ENCODE measurements at regions not wholly inside any gene's neighbourhood (a gene's known extent, or its start where the extent isn't known, plus 50 kb on each side); places are given as distances from the start of the nearest gene placed in this dataset.

DNA sequence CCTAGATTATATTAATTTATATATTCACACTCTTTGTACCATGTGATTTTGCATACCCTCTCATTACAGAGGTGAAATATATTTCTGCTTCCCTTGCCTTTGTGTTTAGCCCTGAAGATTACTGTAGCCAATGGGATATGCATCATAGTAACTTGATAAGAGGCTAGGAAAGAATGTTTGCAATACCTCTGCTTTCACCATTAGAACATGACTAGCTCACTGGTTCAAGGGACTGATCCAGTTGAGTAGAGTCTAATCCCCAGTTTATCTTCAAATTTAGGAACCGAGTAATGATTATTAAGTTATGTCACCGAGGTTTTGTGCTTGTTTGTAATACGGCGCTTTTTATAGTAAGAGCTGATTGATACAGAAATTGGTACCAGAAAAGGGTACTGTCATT is 552.6 kb upstream of the GJE1 start:
- no peak for ATAC-seq
- Mint-ChIP-seq H3K9me3 (no peaks in the 10 kb centered on the region), H3K4me3 (no peak overlapping the region), H3K4me1 (no peaks in the 10 kb centered on the region), H3K27ac (no peak overlapping the region), H3K36me3 (no peaks in the 10 kb centered on the region)
- no peak for DNase-seq (ENCODE audit: low spot score in 2 of 2)

DNA sequence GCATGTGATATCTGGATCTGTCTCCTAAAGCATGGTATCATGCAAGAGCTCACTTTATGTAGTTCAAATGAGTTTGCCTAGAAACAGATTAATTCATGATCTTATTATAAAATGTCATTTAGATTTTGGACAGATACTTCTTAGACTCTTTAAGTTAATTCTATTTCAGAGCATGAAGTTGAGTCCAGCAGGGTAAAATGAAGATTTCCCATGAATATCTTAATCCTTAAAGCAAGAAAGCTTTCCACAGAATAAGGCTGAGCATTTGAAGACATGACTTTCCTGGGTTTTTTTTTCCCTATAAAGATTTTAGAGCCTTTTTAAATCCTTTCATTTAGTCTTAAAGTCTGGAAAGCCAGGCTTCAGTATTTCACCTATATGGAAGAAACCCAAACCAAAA is 556.0 kb upstream of the GJE1 start:
- no peak for DNase-seq (ENCODE audit: low spot score in 2 of 2)
- no peak for ATAC-seq
- Mint-ChIP-seq H3K9me3 (no peaks in the 10 kb centered on the region), H3K36me3 (no peaks in the 10 kb centered on the region), H3K4me3 (no peak overlapping the region), H3K4me1 (no peaks in the 10 kb centered on the region), H3K27ac (no peak overlapping the region)

DNA sequence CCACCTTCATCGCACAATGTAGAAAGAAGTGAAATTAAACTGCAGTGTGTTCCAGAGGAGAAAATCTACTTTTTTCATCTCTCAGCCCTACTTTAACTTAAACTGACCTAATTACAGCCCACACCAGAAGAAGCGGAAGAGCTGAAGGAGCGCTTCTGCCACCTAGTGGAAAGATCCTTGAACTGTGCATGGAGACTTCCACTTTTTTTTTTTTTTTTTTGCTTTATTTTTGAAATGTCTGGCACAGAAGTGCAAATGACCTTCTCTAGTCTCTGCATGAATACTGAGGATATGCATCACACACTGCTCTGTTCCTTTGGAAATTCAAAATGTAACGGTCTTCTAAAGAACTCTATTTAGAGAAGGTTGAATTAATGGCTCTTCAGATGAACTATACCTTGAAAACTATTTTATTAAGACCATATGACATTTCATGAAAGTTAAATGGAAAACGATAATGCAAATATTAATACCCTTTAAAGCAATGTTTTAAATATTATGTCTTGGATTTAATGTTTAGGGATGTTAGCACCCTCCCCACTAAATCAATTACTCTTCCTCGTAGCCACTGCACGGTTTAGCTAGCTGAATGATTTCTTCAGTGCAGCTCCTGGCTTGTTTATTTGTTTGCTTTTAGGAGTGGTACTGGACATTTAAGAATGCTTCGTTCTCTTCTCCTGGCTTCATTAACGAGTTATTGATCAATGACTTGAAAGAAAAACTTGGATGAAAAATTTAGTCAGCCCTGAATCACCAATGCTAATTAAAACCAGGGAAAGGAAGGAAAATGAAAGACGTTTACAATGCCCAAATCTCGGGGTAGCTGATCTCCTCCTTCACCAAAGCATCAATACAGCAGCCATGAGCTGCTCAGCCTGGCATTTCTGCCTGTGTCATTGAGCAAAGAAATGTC is 569.6 kb upstream of the GJE1 start:
- peak; percentile 84 for ATAC-seq
- H3K27ac Mint-ChIP-seq = peak overlapping the region; percentile 80

DNA sequence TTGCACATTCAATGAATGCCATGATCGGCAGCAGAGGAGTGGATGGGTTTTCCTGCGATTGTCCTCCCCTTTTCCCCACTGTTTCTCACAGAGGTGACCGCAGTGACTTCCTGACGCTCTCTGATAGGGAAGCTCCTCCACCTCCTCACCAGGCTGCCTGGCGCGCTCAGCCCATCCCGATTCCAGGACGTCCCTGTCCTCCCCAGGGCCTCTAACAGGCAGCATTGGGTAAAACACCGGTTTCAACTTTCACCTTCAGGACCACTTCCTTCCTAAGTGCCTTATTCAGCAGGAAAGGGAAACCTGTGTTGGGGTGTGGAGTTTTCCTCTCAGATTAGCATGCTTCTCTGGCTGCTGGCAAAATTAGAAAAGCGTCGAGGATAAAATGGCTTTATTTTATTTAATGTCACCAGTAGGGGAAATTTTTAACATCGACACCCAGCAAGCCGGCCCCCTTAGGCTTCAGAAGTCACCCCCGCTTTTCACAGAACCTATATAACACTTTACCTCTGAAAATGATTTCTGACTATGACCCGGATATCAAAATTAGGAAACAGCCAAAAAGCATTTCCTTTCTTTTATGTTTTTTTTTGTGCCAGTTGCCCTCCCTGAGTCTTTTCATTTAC is 570.4 kb upstream of the GJE1 start:
- Mint-ChIP-seq H3K9me3 (no peaks in the 10 kb centered on the region), H3K4me3 (peak overlapping the region; percentile 71), H3K36me3 (no peaks in the 10 kb centered on the region), H3K4me1 (peaks cover 13% of the 10 kb centered on the region), H3K27ac (peak overlapping the region; percentile 80)
- peak in 1 of 2 donors; percentile 50 for DNase-seq (ENCODE audit: low spot score in 2 of 2)
- ATAC-seq = peak; percentile 58

More for the DNA sequence above, 569.6 kb upstream of the GJE1 start:
- Mint-ChIP-seq H3K4me1 (peaks cover 13% of the 10 kb centered on the region), H3K9me3 (no peaks in the 10 kb centered on the region), H3K36me3 (no peaks in the 10 kb centered on the region), H3K4me3 (peak overlapping the region; percentile 71)
- DNase-seq (ENCODE audit: low spot score in 2 of 2) = peak; percentile 39 to 51

DNA sequence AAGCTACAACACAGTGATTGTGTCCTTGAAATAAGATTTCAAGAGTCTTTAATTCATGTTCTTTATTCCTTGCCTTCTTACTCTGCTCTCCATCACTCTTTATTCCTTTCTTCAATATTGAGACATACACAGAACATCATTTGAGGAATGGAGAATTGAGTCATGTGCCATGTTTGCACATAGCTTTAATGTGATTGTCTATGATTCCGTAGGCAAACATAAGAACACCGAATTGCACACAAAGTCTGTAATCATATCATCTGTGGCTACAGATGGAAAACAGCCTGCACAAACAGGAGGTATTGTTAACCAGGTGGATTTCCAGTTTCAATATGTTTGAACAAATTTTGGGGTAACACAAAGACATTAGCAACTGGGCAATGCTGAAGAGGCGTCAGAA is 571.6 kb upstream of the GJE1 start:
- Mint-ChIP-seq H3K9me3 (no peaks in the 10 kb centered on the region), H3K4me3 (no peak overlapping the region), H3K4me1 (peaks cover 13% of the 10 kb centered on the region), H3K27ac (no peak overlapping the region), H3K36me3 (no peaks in the 10 kb centered on the region)
- no peak for ATAC-seq
- no peak for DNase-seq (ENCODE audit: low spot score in 2 of 2)

DNA sequence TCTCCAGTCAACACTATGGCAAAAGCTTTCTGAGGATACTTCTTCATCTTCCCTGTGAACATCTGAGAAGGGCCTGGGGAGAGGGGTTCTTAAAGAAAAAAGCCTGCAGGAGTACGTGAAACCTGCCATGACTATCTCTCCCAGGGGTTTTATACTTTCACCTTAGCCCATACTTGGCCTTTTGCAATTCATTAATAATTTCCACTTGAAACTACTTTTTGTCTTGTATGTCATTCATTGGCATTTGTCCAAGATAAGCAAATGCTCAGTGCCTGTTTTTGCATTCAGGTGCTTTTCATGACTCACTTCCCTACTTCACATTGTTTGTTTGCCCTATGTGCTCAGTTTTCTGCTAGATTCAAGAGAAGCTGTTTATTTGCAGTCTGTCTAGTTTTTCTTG is 580.3 kb upstream of the GJE1 start:
- DNase-seq (ENCODE audit: low spot score in 2 of 2) = no peak
- no peak overlapping the region for H3K27ac Mint-ChIP-seq
- H3K9me3 Mint-ChIP-seq = peaks cover 12% of the 10 kb centered on the region
- H3K4me3 Mint-ChIP-seq = no peak overlapping the region
- no peaks in the 10 kb centered on the region for H3K36me3 Mint-ChIP-seq
- no peaks in the 10 kb centered on the region for H3K4me1 Mint-ChIP-seq
- peak; percentile 69 for ATAC-seq

DNA sequence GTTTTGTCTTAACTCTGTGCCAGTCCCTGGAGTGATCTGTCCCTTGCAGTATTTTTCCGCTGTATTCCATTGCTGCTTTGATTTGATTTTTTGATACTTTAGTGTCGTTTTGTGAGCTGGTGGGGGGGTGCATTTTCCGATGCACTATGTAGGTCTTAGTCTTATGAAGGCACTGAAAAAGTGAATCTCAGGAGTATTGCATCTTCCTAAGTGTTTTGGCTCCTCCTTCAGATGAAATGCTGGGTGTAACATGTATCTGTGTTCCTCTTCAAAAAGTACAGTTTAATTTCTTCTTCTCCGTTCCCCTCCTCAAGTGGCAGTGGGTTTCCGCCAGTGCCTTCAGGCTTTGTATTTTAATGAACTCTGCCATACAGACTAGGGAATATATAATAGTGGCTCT is 580.7 kb upstream of the GJE1 start:
- peaks cover 12% of the 10 kb centered on the region for H3K9me3 Mint-ChIP-seq
- no peak for DNase-seq (ENCODE audit: low spot score in 2 of 2)

DNA sequence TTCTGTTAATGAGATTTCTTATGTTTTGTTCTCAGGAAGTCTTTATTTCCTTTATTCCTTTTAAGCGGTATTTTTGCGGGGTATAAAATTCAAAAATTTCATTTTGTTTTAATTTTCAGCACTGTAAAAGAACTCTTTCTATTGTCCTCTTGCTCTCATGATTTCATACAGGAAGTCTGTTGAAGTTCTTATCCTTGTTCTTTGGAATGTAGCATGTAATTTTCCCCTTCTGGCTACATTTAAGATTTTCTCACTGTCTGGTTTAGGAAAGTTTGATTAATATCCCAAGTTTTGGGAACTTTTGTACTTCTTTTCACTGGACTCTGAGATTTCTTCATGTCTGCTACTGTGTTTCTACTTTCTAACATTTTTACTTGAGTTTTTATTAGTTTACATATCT is 581.4 kb upstream of the GJE1 start:
- DNase-seq (ENCODE audit: low spot score in 2 of 2) (no peak), ATAC-seq (no peak)
- Mint-ChIP-seq H3K4me3 (no peak overlapping the region), H3K4me1 (no peaks in the 10 kb centered on the region), H3K9me3 (peaks cover 12% of the 10 kb centered on the region), H3K27ac (no peak overlapping the region), H3K36me3 (no peaks in the 10 kb centered on the region)

More for the DNA sequence above, 580.7 kb upstream of the GJE1 start:
- Mint-ChIP-seq H3K27ac (no peak overlapping the region), H3K36me3 (no peaks in the 10 kb centered on the region), H3K4me1 (no peaks in the 10 kb centered on the region), H3K4me3 (no peak overlapping the region)
- ATAC-seq = no peak

DNA sequence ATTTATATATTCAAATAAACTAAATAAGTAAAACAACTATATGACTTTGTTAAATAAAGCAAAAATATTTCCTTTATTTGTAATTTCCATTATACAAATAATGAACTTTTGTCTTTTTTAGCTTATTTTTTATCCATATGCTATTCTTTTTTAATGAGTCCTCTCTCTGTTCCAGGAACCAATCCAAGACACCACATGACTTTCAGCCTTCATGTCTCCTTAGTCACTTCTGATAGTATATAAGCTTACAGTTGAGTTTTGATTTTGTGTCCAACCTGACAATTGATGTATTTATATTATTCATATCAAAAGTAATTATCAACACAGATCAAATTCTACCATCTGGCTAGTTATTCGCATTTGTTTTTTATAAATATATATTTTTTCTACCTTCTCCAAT is 582.3 kb upstream of the GJE1 start:
- no peak for ATAC-seq
- H3K36me3 Mint-ChIP-seq = no peaks in the 10 kb centered on the region
- no peak overlapping the region for H3K27ac Mint-ChIP-seq

DNA sequence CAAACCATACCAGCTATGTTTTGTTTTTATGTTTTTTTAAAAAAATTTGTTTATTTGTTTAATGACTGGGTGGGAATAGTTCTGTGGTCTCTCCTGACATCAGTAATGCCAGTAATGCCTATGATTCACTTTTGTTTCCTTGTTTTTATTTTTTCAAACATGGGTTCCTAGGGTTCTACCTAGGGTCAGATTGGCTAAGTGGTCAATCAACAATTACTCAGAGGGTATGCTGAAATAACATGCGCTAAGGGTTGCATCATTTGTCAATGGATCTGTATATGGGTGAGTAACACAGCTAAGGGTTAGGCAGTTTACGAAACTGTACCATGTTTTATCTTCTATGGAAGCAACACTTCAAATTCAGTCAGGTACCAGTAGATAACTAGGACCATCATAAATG is 583.8 kb upstream of the GJE1 start:
- no peak overlapping the region for H3K27ac Mint-ChIP-seq
- no peaks in the 10 kb centered on the region for H3K36me3 Mint-ChIP-seq
- no peak for DNase-seq (ENCODE audit: low spot score in 2 of 2)
- H3K4me1 Mint-ChIP-seq = no peaks in the 10 kb centered on the region
- no peak for ATAC-seq
- H3K4me3 Mint-ChIP-seq = no peak overlapping the region
- H3K9me3 Mint-ChIP-seq = peaks cover 12% of the 10 kb centered on the region

More for the DNA sequence above, 582.3 kb upstream of the GJE1 start:
- Mint-ChIP-seq H3K4me3 (no peak overlapping the region), H3K9me3 (peaks cover 12% of the 10 kb centered on the region), H3K4me1 (no peaks in the 10 kb centered on the region)
- DNase-seq (ENCODE audit: low spot score in 2 of 2) = no peak

DNA sequence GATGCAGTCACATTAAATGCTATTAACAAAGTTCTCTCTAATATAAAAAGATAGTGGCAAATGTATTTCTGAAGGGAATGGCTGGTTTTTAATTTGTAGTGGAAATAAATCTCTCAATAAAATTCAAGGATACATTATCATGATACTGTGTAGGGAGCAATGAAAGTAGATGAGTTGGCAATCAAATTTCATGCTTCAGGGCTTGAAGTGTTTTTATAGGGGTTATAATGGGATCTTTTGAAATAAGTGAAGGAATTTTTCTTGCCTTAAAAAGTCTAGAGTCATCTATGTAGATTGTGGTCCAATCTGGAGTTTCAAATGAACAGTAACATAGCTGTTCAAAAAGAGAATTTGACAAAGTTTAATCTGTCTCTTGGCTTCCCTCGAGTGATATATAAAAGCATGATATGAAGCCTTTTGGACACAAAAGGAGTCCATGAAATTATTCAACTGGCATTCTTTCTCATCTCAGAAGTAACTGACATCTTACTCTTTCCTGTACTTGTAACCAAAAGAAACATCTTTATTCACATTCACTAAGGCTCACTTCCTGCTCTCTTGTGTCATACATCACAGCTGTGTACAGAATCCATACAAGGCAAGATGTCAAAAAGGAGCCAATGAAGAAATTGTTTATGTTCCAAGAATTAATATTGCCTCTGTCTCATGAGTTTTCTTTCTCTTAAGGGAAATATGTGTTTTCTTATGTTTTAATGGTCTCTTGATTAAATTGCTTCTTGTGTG is 591.0 kb upstream of the GJE1 start:
- Mint-ChIP-seq H3K4me3 (no peak overlapping the region), H3K9me3 (no peaks in the 10 kb centered on the region), H3K36me3 (no peaks in the 10 kb centered on the region), H3K27ac (no peak overlapping the region), H3K4me1 (no peaks in the 10 kb centered on the region)
- DNase-seq (ENCODE audit: low spot score in 2 of 2) = no peak
- ATAC-seq = peak; percentile 83

DNA sequence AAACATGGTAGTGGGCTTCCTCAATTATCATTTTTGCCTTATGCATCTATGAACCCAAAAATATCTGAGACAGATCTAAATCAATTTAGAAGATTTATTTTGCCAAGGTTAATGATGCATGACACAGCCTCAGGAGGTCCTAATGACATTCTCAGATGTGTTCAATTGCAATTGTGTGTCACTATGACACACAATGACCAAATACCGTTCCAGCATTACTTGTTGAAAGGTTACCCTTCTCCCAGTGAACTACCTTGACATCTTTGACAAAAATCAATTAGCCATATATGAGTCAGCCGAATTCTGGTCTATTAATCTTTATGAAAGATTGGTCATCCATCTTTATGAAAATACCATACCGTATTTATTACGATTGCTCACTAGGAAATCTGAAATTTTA is 592.5 kb upstream of the GJE1 start:
- H3K4me3 Mint-ChIP-seq = no peak overlapping the region
- H3K9me3 Mint-ChIP-seq = no peaks in the 10 kb centered on the region
- no peak for ATAC-seq
- H3K4me1 Mint-ChIP-seq = no peaks in the 10 kb centered on the region
- H3K36me3 Mint-ChIP-seq = no peaks in the 10 kb centered on the region
- no peak overlapping the region for H3K27ac Mint-ChIP-seq
- DNase-seq (ENCODE audit: low spot score in 2 of 2) = no peak

DNA sequence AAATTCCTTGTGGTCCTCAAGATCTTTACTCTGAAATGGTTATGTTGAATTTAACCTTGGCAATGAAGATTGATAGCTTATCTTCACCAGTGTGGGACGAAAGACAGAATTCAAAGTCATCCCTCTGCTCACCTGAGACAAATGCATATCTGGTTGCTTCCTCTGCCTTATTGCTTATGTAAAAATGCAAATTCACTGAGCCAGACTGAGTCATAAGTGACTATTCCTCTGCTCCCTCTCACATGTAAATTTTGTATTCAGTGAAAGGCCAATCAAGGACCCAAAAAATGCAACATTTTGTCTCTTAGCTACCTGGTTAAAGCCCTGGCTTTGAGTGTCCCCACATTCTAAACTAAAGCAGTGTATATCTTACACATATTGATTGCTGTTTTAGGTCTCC is 593.1 kb upstream of the GJE1 start:
- ATAC-seq (no peak), DNase-seq (ENCODE audit: low spot score in 2 of 2) (no peak)
- H3K4me1 Mint-ChIP-seq = no peaks in the 10 kb centered on the region
- no peaks in the 10 kb centered on the region for H3K36me3 Mint-ChIP-seq
- no peak overlapping the region for H3K27ac Mint-ChIP-seq
- H3K4me3 Mint-ChIP-seq = no peak overlapping the region
- no peaks in the 10 kb centered on the region for H3K9me3 Mint-ChIP-seq

DNA sequence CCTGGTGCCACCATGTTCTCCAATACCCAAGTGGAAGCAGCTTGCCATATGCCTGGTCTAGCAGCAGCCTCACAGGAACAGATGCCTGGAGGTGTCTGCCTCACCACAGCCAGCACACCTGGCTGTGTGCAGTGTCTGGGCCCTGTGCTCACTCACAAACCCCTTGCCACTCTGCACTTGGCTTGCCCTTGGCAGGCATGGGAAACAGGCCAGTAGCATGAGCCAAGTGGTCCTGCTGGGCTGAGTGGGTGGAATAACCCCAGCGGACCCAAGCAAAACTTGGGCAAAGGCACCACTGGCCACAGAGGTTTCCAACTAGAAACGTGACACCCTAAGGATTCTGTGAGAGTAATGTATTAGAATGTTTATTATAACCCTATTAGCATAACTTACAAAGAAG is 600.5 kb upstream of the GJE1 start:
- no peak overlapping the region for H3K4me3 Mint-ChIP-seq
- no peaks in the 10 kb centered on the region for H3K4me1 Mint-ChIP-seq
- no peak overlapping the region for H3K27ac Mint-ChIP-seq
- ATAC-seq (no peak), DNase-seq (ENCODE audit: low spot score in 2 of 2) (no peak)
- H3K9me3 Mint-ChIP-seq = no peaks in the 10 kb centered on the region
- H3K36me3 Mint-ChIP-seq = no peaks in the 10 kb centered on the region

DNA sequence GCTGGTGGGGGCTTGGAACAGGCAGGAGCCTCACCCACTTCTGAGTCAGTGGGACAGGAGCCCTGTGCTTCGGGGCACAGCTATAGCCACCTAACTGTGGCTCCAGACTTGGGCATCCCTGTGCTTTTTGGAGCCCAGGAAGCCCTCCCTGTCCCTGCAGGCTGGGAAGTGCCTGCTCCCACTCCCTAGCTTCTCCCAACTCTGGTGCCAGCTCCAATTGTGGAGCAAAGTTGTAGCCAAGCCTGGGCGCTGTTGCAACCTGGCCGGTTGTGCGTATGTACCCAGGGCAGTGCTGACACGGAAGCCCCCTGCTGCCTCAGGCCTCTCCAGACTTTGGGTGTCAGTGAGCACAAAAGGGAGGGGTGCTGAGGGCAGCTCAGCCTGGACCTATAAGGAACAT is 601.7 kb upstream of the GJE1 start:
- no peak for DNase-seq (ENCODE audit: low spot score in 2 of 2)
- H3K4me3 Mint-ChIP-seq = no peak overlapping the region

More for the DNA sequence above, 601.7 kb upstream of the GJE1 start:
- Mint-ChIP-seq H3K27ac (no peak overlapping the region), H3K9me3 (no peaks in the 10 kb centered on the region), H3K36me3 (no peaks in the 10 kb centered on the region), H3K4me1 (no peaks in the 10 kb centered on the region)
- peak; percentile 13 for ATAC-seq
